ENCODE measurements at regions not wholly inside any gene's neighbourhood (a gene's known extent, or its start where the extent isn't known, plus 50 kb on each side); places are given as distances from the start of the nearest gene placed in this dataset.
"Not testable (repeated sequence)": the region's sequence is repeated elsewhere in the genome, so short reads cannot be mapped to it uniquely, and the experiment has no call there.

GRCh38 chr10:8691498-8692017, 637.1 kb downstream of the GATA3 start:
- DNase-seq (ENCODE audit: low read depth) = no peak

DNA sequence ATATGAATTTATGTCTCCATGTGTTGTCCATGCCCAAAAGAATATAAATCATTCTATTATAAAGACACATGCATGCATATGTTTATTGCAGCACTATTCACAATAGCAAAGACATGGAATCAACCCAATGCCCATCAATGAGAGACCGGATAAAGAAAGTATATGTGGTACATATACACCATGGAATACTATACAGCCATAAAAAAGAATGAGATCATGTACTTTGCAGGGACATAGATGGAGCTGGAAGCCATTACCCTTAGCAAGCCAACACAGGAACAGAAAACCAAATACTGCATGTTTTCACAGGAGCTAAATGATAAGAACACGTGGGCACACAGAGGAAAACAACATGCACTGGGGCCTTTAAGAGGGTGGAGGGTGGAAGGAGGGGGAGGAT, 639.1 kb downstream of the GATA3 start:
- DNase-seq (ENCODE audit: low read depth) = not testable (repeated sequence)

DNA sequence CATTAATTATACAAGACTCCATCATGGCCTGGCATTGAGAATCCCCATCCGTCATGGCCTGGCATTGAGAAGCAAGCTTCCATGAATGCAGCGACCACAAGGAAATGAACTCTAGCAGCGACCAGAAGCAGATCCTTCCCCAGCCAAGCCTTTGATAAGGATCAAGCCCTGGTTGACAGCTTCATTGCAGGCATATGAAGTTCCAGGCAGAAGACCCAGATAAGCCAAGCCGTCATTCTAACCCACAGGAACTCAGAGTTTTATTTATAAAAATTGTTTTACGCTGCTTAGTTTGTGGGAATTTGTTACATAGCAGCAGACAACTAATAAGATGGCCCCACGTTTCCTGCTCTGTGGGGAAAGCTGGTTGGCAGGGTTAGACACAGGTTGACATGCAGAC, 642.3 kb downstream of the GATA3 start:
- DNase-seq (ENCODE audit: low read depth) = no peak

DNA sequence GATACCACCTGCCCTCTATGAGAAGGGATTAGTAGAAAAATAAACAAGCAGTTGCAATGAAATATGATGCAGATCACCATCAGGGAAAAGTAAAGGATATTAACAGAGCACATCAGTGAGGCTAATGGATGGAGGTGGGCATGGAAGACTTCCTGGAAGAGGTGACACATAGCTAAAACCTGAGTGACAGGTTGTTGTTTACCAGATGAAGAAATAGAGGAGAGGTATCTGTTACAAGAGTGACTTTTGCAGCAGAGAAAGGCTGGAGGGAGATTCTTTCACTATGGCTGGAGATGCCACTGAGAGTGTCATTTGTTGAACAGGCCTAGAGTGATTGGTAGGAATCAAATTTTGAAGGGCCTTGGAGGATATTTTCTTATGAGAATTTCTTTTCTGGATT, 646.2 kb downstream of the GATA3 start:
- DNase-seq (ENCODE audit: low read depth) = no peak

GRCh38 chr10:8702181-8702580, 647.7 kb downstream of the GATA3 start:
- no peak for DNase-seq (ENCODE audit: low read depth)

DNA sequence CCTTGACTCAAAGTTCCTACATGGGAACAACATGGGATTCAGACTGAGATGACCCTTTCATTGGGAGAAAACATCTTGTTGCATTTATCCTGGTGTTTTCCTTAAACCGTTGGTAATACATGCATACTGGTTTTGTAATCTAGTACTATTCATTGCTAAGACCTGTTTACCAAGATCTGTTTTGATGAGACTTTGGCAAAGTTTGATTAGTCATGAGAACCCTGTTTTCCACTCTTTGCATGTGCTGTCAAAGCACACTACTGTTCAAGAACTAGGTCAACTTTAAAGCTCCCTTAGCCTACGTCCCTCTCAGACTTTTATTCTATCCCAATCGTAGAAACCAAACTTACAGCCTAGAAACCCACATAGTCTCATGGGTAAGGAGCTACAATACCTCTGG, 650.9 kb downstream of the GATA3 start:
- no peak for DNase-seq (ENCODE audit: low read depth)

GRCh38 chr10:8712656-8713055, 658.2 kb downstream of the GATA3 start:
- no peak for DNase-seq (ENCODE audit: low read depth)

DNA sequence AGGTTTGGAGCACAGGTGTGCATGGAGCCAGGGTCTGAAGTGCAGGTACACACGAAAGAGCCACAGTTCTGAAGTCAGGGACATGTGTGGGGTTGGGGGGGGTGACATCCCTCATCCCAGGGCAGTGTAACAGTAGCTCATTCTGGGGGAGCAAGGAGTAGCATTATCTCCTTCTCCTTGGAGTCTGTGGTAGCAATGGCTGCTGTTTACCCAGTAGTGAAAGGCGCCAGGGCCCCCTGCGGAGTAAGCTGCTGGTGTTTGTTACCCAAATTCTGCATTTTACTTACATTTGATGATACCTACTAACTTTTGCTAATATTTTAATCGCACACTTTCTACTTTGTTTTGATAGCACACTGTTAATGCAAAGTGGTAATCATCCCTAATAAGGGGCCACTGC, 665.5 kb downstream of the GATA3 start:
- DNase-seq (ENCODE audit: low read depth) = no peak

- no peak for DNase-seq (ENCODE audit: low read depth)
Measured at GRCh38 chr10:8721650-8722049, 667.2 kb downstream of the GATA3 start.

DNA sequence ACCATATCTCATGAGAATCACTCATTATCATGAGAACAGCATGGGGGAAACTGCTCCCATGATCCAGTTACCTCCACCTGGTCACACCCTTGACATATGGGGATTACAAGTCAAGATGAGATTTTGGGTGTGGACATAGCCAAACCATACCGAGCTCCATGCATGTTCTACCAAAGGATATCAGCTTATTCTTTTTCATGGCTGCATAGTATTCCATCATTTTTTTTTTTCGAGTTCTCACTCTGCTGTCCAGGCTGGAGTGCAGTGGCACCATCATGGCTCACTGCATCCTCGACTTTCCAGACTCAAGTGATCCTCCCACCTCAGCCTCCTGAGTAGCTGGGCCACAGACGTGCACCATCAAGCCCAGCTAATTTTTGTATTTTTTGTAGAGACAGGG, 668.3 kb downstream of the GATA3 start:
- no peak for DNase-seq (ENCODE audit: low read depth)

DNA sequence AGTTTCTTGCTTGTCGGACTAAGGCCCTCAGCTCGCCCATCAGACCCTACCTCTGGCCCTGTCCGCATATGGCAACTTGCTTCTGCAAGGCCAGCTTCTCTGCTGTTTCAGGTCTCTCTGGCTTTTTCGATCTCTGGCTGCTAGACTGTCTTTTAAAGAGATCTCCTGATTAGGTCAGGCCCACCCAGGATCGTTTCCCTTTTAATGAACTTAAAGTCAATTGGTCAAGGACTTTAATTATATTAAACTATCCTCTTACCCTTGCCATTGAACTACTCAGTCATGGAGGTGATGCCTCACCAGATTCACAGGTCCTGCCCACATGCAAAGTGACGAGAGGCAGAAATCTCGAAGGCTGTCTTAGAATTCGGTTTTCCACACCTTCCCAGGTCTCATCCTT, 670.9 kb downstream of the GATA3 start:
- no peak for DNase-seq (ENCODE audit: low read depth)

- no peak for DNase-seq (ENCODE audit: low read depth)
Measured at GRCh38 chr10:8726084-8726778, 671.7 kb downstream of the GATA3 start.

GRCh38 chr10:8726779-8727084, 672.2 kb downstream of the GATA3 start:
- DNase-seq (ENCODE audit: low read depth) = no peak

GRCh38 chr10:8731121-8732095, 676.9 kb downstream of the GATA3 start:
- DNase-seq (ENCODE audit: low read depth) = no peak

DNA sequence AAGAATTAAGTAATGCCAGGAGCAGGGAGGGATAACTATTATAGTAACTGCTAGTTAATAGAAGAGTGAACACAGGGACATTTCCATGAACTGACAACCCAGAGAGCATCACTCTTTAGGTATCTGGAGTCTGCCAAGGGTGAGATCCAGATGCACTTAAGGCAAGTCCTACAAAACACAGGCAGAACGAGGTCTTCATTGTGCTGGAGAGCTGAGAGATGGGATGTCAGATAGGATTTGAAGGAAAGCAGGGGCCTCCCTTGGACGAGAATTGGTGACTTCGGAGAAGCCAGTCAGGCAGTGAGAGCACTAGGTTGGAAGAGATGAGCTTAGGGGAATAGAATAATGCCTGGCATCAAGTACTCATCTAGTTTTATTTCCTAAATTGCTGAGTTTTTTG, 684.5 kb downstream of the GATA3 start:
- DNase-seq (ENCODE audit: low read depth) = no peak

DNA sequence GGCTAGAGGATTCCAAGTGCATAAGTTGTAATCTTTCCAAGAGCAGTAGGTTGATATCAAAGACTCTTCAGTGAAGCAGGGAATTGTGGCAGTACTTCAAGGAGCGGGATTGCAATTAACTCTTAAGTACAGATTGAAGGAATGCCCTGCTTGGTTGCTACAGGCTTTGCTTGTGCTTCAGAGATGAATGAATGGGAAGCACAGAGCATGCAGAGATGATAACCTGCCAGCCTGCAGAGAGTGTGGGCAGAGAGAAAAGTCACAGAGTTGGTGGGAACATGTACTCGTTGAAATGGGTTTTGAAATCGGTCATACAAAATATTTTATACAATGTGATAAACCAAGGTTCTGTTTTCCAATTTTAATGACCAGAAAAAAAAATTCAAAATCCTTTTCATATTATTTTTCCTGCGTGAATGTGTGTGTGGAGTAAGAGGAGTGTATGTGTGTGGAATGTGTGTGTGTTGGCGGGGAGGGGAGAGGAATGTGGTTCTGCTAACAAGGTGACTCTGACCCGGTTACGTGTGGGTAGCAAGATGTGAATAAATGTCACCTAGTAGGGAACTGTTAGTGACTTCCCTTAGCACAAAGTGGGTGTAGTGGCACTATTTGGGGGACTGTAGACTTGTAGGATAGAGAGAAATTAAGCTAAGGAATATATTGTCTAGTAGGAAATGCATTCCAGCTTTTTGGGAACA, 697.8 kb downstream of the GATA3 start:
- DNase-seq (ENCODE audit: low read depth) = no peak

DNA sequence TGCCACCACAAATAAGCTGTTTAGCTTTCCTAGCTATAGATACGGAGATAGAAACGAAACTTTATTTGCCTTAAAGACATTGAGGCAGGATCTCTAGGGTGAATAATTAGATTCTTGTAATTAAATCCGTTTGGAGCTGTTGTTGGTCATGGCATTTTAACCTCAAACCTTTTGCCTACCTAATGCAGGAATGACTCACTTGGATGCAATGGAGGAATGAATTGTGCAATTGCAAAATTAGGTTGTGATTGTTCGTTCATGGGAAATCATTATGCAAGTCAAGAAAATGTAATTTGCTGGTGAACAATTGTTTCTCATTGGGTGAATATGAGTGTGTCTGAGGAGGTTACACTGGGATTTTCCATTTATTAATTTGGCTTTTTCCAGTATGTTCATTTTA, 703.5 kb downstream of the GATA3 start:
- DNase-seq (ENCODE audit: low read depth) = no peak

- no peak for DNase-seq (ENCODE audit: low read depth)
Measured at GRCh38 chr10:8766899-8767298, 712.4 kb downstream of the GATA3 start.

DNA sequence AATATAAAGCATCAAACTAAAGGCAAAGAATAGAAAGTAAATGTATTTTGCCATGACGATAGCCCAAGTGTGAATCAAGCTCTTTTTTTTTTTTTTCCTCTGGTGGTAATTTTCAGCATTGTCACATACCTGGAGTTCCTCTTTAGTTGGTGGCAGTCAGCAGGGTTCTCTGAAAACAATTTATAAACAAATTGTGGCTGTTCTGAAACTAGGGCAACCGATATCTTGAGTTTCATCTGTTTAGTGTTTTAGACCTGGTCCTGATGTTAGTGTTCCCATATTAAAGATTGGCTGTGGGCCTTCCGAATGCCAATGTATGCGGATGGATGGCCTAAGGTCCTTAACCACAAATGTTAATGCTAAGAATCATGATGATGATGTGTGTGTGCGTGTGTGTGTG, 713.1 kb downstream of the GATA3 start:
- no peak for DNase-seq (ENCODE audit: low read depth)

DNA sequence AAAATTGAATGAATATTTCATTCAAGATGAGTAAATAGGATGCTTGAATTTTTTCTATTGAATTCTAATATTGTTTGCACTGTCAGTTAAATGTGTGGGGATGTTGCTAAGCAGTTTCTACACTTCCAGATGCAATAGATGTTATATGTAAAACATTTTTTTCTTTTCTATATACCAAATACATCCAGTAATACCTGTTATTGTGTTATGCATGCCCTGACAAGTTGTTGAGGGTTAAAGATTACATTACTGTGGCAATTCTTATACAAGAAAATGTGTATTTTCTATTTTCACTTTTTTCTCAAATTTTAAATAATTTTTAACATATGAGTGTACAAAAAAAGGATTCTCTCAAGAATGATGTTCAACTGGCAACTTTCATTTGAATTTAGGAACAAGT, 713.9 kb downstream of the GATA3 start:
- no peak for DNase-seq (ENCODE audit: low read depth)

DNA sequence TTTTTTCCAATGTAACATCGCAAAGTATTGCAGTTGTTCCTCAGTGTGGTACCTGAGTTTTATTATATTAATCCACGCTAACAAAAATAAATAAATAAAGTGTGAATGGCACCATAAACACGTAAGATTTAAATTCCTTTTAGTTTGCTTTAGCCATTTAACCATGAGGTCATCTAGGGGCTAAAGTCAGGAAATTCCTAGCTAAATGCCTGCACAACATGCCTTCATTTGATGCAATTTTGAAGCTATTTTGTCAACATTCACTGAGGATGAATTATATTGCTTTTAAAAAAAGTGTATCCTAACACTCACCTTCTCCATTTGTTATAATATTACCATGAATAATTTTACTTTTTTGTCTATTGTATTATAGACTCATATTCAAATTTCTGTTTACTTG, 714.4 kb downstream of the GATA3 start:
- DNase-seq (ENCODE audit: low read depth) = no peak

DNA sequence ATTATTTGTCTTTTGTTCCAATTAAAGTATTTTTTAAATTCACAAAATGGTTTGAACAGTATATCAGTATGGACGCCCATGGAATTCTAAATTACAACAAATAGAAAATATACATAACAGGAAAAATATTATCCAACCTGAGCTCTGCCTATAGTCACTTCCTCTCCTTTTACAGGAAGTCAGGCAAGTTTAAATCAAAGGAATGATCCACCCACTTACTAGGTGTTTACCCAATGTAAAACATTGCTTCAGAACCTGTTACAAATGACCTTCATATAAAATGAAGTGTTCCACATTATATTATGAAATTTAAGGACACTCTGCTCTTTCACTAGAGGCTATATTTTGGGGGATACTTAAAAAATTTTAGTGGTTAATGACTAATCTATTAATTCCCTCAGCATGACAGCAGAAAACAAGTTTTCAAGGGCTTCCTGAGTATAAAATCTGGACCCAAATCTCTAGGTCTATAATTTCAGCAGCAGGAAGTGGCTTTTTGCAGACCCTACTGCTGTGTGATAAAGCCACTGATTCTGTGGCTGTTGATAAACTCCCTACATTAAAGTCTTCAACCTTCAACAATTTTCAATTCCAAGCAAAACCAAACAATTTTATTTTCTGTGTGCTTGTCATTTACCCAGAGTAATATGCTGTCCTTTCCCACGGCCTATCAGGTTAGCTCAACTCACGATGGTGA, 722.6 kb downstream of the GATA3 start:
- no peak for DNase-seq (ENCODE audit: low read depth)

Measured in stimulated activated CD8-positive, alpha-beta memory T cell treated with anti-CD3 and anti-CD28 coated beads, Interleukin-7, amount 100 ng/mL, for 24 hours (primary cell).